ENCODE measurements at regions not wholly inside any gene's neighbourhood (a gene's known extent, or its start where the extent isn't known, plus 50 kb on each side); places are given as distances from the start of the nearest gene placed in this dataset.
"Not testable (repeated sequence)": the region's sequence is repeated elsewhere in the genome, so short reads cannot be mapped to it uniquely, and the experiment has no call there.

GRCh38 chr16:29219562-29219961, 186.9 kb downstream of the NPIPB11 start:
- not testable (repeated sequence) for DNase-seq (ENCODE audit: low read depth, low spot score)

GRCh38 chr16:29218649-29219048, 187.9 kb downstream of the NPIPB11 start:
- not testable (repeated sequence) for DNase-seq (ENCODE audit: low read depth, low spot score)

GRCh38 chr16:29218171-29218570, 188.3 kb downstream of the NPIPB11 start:
- DNase-seq (ENCODE audit: low read depth, low spot score): not testable (repeated sequence)

- DNase-seq (ENCODE audit: low read depth, low spot score): not testable (repeated sequence)
These were observed 188.8 kb downstream of the NPIPB11 start for GRCh38 chr16:29217752-29218126.

GRCh38 chr16:29217104-29217751, 189.3 kb downstream of the NPIPB11 start:
- not testable (repeated sequence) for DNase-seq (ENCODE audit: low read depth, low spot score)

GRCh38 chr16:29213770-29214169, 192.7 kb downstream of the NPIPB11 start:
- not testable (repeated sequence) for DNase-seq (ENCODE audit: low read depth, low spot score)

- DNase-seq (ENCODE audit: low read depth, low spot score): not testable (repeated sequence)
These were observed 193.3 kb downstream of the NPIPB11 start for GRCh38 chr16:29213251-29213650.

GRCh38 chr16:29212084-29213027, 194.2 kb downstream of the NPIPB11 start:
- not testable (repeated sequence) for DNase-seq (ENCODE audit: low read depth, low spot score)

GRCh38 chr16:29211456-29211855, 195.1 kb downstream of the NPIPB11 start:
- DNase-seq (ENCODE audit: low read depth, low spot score): not testable (repeated sequence)

- not testable (repeated sequence) for DNase-seq (ENCODE audit: low read depth, low spot score)
These were observed 196.0 kb downstream of the NPIPB11 start for GRCh38 chr16:29210299-29211150.

- not testable (repeated sequence) for DNase-seq (ENCODE audit: low read depth, low spot score)
These were observed 200.4 kb downstream of the NPIPB11 start for GRCh38 chr16:29206120-29206519.

GRCh38 chr16:29205151-29205550, 201.4 kb downstream of the NPIPB11 start:
- not testable (repeated sequence) for DNase-seq (ENCODE audit: low read depth, low spot score)

- DNase-seq (ENCODE audit: low read depth, low spot score): no peak
These were observed 201.7 kb downstream of the NPIPB11 start for GRCh38 chr16:29204806-29205135.

GRCh38 chr16:29203933-29204805, 202.3 kb downstream of the NPIPB11 start:
- not testable (repeated sequence) for DNase-seq (ENCODE audit: low read depth, low spot score)

GRCh38 chr16:29203046-29203932, 203.2 kb downstream of the NPIPB11 start:
- not testable (repeated sequence) for DNase-seq (ENCODE audit: low read depth, low spot score)

- not testable (repeated sequence) for DNase-seq (ENCODE audit: low read depth, low spot score)
These were observed 203.9 kb downstream of the NPIPB11 start for GRCh38 chr16:29202642-29203041.

GRCh38 chr16:29202025-29202632, 204.4 kb downstream of the NPIPB11 start:
- not testable (repeated sequence) for DNase-seq (ENCODE audit: low read depth, low spot score)

- DNase-seq (ENCODE audit: low read depth, low spot score): not testable (repeated sequence)
These were observed 205.1 kb downstream of the NPIPB11 start for GRCh38 chr16:29201296-29202024.

GRCh38 chr16:29200681-29201080, 205.8 kb downstream of the NPIPB11 start:
- DNase-seq (ENCODE audit: low read depth, low spot score): not testable (repeated sequence)

All from astrocyte of the hippocampus (primary cell).